B cell (primary cell): ENCODE measurements at regions not wholly inside any gene's neighbourhood (a gene's known extent, or its start where the extent isn't known, plus 50 kb on each side); places are given as distances from the start of the nearest gene placed in this dataset.

Experiments
- ATAC-seq: fragments of 200-7000 bp; cut with Tn5 transposase; one replicate; pipeline ENCODE4 v1.10.0; 2021; ENCODE audit warnings: low read depth, mild to moderate bottlenecking, moderate number of reproducible peaks, moderate library complexity
- CTCF ChIA-PET: fragments of 350-600 bp; sonication (Branson Sonifier 250); formaldehyde crosslinking; loops from one replicate; lab custom pipeline; 2021; ENCODE audit warnings: antibody characterized with exemption, inconsistent platforms; lab: Charles Lee
- POLR2A ChIA-PET: fragments of 350-600 bp; sonication (Branson Sonifier 250); formaldehyde crosslinking; loops from one replicate; lab custom pipeline; 2021; ENCODE audit warnings: antibody characterized with exemption; lab: Charles Lee
- DNase-seq: peaks from one replicate; pipeline ENCODE4 v3.0.0; 2013
- H2AFZ ChIP-seq: 2 replicates; pipeline ENCODE4 v1.6.1; 2012; ENCODE audit warnings: mild to moderate bottlenecking, low read depth, low read length; ENCODE audit not compliant: insufficient read depth, poor library complexity, severe bottlenecking
- H3K27ac ChIP-seq, 2 donors: 1 replicate in 1 of 2; 2 replicates in 1 of 2; pipeline ENCODE4 v1.5.1; 2012 to 2013; ENCODE audit warnings: low read length in 2 of 2, mild to moderate bottlenecking in 2 of 2, moderate library complexity in 1 of 2
- H3K27me3 ChIP-seq, 4 experiments: fragments of 200-600 bp in 1 of 4; sonication (generic) in 1 of 4; replicated peaks in 1 of 4; 1 replicate in 2 of 4; 2 replicates in 2 of 4; pipeline versions ENCODE4 v1.6.1 to v1.7.0; 2013 to 2016; ENCODE audit warnings: low read length in 3 of 4, mild to moderate bottlenecking in 2 of 4, mixed read lengths in 1 of 4, moderate library complexity in 1 of 4; ENCODE audit not compliant: insufficient read depth in 4 of 4, control insufficient read depth in 3 of 4; ENCODE audit errors: control extremely low read depth in 1 of 4
- H3K36me3 ChIP-seq, 2 experiments: replicated peaks in 1 of 2; 1 replicate in 1 of 2; 2 replicates in 1 of 2; pipeline versions ENCODE4 v1.6.1 to v1.7.1; 2013; ENCODE audit warnings: low read length in 1 of 2; ENCODE audit not compliant: insufficient read depth in 2 of 2, control insufficient read depth in 1 of 2; ENCODE audit errors: control extremely low read depth in 1 of 2, extremely low read depth in 1 of 2
- H3K4me1 ChIP-seq, 2 donors: fragments of 200-600 bp in 1 of 2; sonication (generic) in 1 of 2; 1 replicate in 1 of 2; 2 replicates in 1 of 2; pipeline versions ENCODE4 v1.5.1 to v1.6.1; 2013 to 2017; ENCODE audit warnings: low read length in 2 of 2; ENCODE audit not compliant: control insufficient read depth in 2 of 2, insufficient read depth in 2 of 2
- H3K4me2 ChIP-seq: replicated peaks from 2 replicates; pipeline ENCODE3; 2012; ENCODE audit warnings: mild to moderate bottlenecking, low read depth, low read length; ENCODE audit not compliant: poor library complexity, severe bottlenecking
- H3K4me3 ChIP-seq, 5 experiments: fragments of 200-600 bp in 1 of 5; sonication (generic) in 1 of 5; 1 replicate in 3 of 5; 2 replicates in 2 of 5; pipeline versions ENCODE4 v1.5.1 to v1.7.0; 2011 to 2016; ENCODE audit warnings: low read length in 4 of 5, mild to moderate bottlenecking in 4 of 5, low read depth in 2 of 5, control low read depth in 1 of 5, moderate library complexity in 1 of 5; ENCODE audit not compliant: insufficient read depth in 1 of 5; ENCODE audit errors: control extremely low read depth in 1 of 5, extremely low read depth in 1 of 5
- H3K79me2 ChIP-seq: fragments of 200-600 bp; sonication (generic); one replicate; pipeline ENCODE4 v1.6.0; 2016; ENCODE audit warnings: low read length; ENCODE audit not compliant: control insufficient read depth, insufficient read depth
- H3K9ac ChIP-seq: fragments of 200-600 bp; sonication (generic); 2 replicates; pipeline ENCODE4 v1.6.1; 2017; ENCODE audit warnings: mild to moderate bottlenecking, low read length, moderate library complexity
- H3K9me3 ChIP-seq, 3 donors: one replicate each; pipeline versions ENCODE4 v1.6.1 to v1.7.1; 2013; ENCODE audit warnings: low read length in 2 of 3; ENCODE audit not compliant: control insufficient read depth in 2 of 3, insufficient read depth in 1 of 3; ENCODE audit errors: control extremely low read depth in 1 of 3
- H4K20me1 ChIP-seq: 2 replicates; pipeline ENCODE4 v1.6.0; 2012; ENCODE audit warnings: mild to moderate bottlenecking, low read length; ENCODE audit not compliant: insufficient read depth, control insufficient read depth, poor library complexity, severe bottlenecking
- H3K27ac Mint-ChIP-seq: one replicate; pipeline ENCODE4 v1.8.0; 2021; ENCODE audit warnings: mixed read lengths
- H3K27me3 Mint-ChIP-seq: one replicate; pipeline ENCODE4 v1.8.0; 2021; ENCODE audit warnings: mixed read lengths
- H3K4me1 Mint-ChIP-seq: one replicate; pipeline ENCODE4 v1.8.0; 2021; ENCODE audit warnings: mixed read lengths
- H3K4me3 Mint-ChIP-seq: one replicate; pipeline ENCODE4 v1.8.0; 2021; ENCODE audit warnings: mixed read lengths
- H3K9me3 Mint-ChIP-seq: one replicate; pipeline ENCODE4 v1.8.0; 2022; ENCODE audit warnings: mixed read lengths; ENCODE audit not compliant: insufficient read depth
- CTCF ChIP-seq: fragments of 200-600 bp; IDR thresholded peaks from one replicate; pipeline ENCODE4 v1.8.0; 2022; ENCODE audit warnings: antibody characterized with exemption, mild to moderate bottlenecking
- EZH2 ChIP-seq: IDR thresholded peaks from 2 replicates; pipeline ENCODE4 v1.6.1; 2012; ENCODE audit warnings: borderline replicate concordance, low read depth, mild to moderate bottlenecking, moderate library complexity, low read length; ENCODE audit not compliant: insufficient read depth, poor library complexity, severe bottlenecking
- WGBS: methylation state at CpG from one replicate; pipeline ENCODE4 v1.1.5; 2013; ENCODE audit warnings: missing lambda C conversion rate; ENCODE audit not compliant: insufficient coverage; 5-methylcytosine and 5-hydroxymethylcytosine counted together
- intact Hi-C: fragments of 100-400 bp; cut with micrococcal nuclease; formaldehyde crosslinking; loops from one replicate; pipeline ENCODE4 v1.10.0; 2022

- H3K4me3 Mint-ChIP-seq: no peak overlapping the region
- Histone ChIP-seq H2AFZ (peak overlapping the region; percentile 31), H3K27ac (no peak overlapping the region), H3K9ac (no peak overlapping the region), H3K36me3 (no peaks in the 10 kb centered on the region), H3K4me3 (no peak overlapping the region), H4K20me1 (no peaks in the 10 kb centered on the region), H3K4me2 (no peak overlapping the region), H3K79me2 (no peaks in the 10 kb centered on the region), H3K9me3 (no peaks in the 10 kb centered on the region), H3K4me1 (peaks cover 7 to 11% of the 10 kb centered on the region in 2 donors), H3K27me3 (no peaks in the 10 kb centered on the region)
- POLR2A ChIA-PET: no interaction called here
- no peak for DNase-seq
- peaks cover 9% of the 10 kb centered on the region for H3K4me1 Mint-ChIP-seq
- CTCF ChIA-PET: no interaction called here
- H3K27me3 Mint-ChIP-seq: peaks cover under 1% of the 10 kb centered on the region
- intact Hi-C loops: loop anchor here (2.0 to 5.0 kb wide), 6 partner anchors 229 to 561 kb away; partner anchors contain the start of genes BCKDHB, HMGN3, LCA5 and TTK
- no peak for TF ChIP-seq EZH2
- TF ChIP-seq CTCF: no peak
- WGBS: no CpG with 5 or more reads among the region's 2 CpGs
- ATAC-seq: no peak
- H3K9me3 Mint-ChIP-seq: no peaks in the 10 kb centered on the region
- no peak overlapping the region for H3K27ac Mint-ChIP-seq
These were observed 144.9 kb downstream of the SH3BGRL2 start for GRCh38 chr6:79776076-79776475.

GRCh38 chr6:79775222-79775621, 144.1 kb downstream of the SH3BGRL2 start:
- Histone ChIP-seq H3K36me3 (no peaks in the 10 kb centered on the region), H3K4me1 (peaks cover 7 to 11% of the 10 kb centered on the region in 2 donors), H3K79me2 (no peaks in the 10 kb centered on the region), H3K4me3 (no peak overlapping the region), H3K27ac (no peak overlapping the region), H3K9ac (no peak overlapping the region), H3K9me3 (no peaks in the 10 kb centered on the region), H2AFZ (no peak overlapping the region), H4K20me1 (no peaks in the 10 kb centered on the region), H3K27me3 (no peaks in the 10 kb centered on the region), H3K4me2 (no peak overlapping the region)
- WGBS: 67% methylated on average over 1 of the region's 3 CpGs
- Mint-ChIP-seq H3K27ac (no peak overlapping the region), H3K9me3 (no peaks in the 10 kb centered on the region), H3K27me3 (peaks cover 4% of the 10 kb centered on the region), H3K4me3 (no peak overlapping the region), H3K4me1 (peaks cover 9% of the 10 kb centered on the region)
- TF ChIP-seq CTCF (no peak), EZH2 (no peak)
- ChIA-PET CTCF (no interaction called here), POLR2A (no interaction called here)
- DNase-seq (no peak), ATAC-seq (no peak)
- intact Hi-C loops: loop anchor here (5.0 kb wide), 5 partner anchors 238 to 562 kb away; partner anchors contain the start of genes BCKDHB, HMGN3 and LCA5
